Activated CD4-positive, alpha-beta T cell treated with anti-CD3 and anti-CD28 coated beads, Interleukin-2, amount 10 ng/mL, durations not matched to agents 7 days and 5 days (primary cell): ENCODE measurements at regions not wholly inside any gene's neighbourhood (a gene's known extent, or its start where the extent isn't known, plus 50 kb on each side); places are given as distances from the start of the nearest gene placed in this dataset.

Experiments used
- CTCF ChIA-PET: fragments of 350-600 bp; sonication (Branson Sonifier 250); formaldehyde crosslinking; loops from one replicate; lab custom pipeline; 2021; ENCODE audit warnings: antibody characterized with exemption; lab: Charles Lee
- POLR2A ChIA-PET: fragments of 350-600 bp; sonication (Branson Sonifier 250); formaldehyde crosslinking; loops from one replicate; lab custom pipeline; 2021; ENCODE audit warnings: antibody characterized with exemption; lab: Charles Lee
- DNase-seq: peaks from one replicate; pipeline ENCODE4 v3.0.0-alpha.2; 2020
- H3K27ac Mint-ChIP-seq: one replicate; pipeline ENCODE4 v1.8.0; 2021; ENCODE audit warnings: mild to moderate bottlenecking, moderate library complexity, mixed read lengths
- H3K27me3 Mint-ChIP-seq: one replicate; pipeline ENCODE4 v1.8.0; 2021; ENCODE audit warnings: mixed read lengths
- H3K36me3 Mint-ChIP-seq: one replicate; pipeline ENCODE4 v1.8.0; 2021; ENCODE audit warnings: low read depth, mixed read lengths
- H3K4me1 Mint-ChIP-seq: one replicate; pipeline ENCODE4 v1.8.0; 2021; ENCODE audit warnings: mixed read lengths
- H3K4me3 Mint-ChIP-seq: one replicate; pipeline ENCODE4 v1.8.0; 2021; ENCODE audit warnings: mild to moderate bottlenecking, moderate library complexity, mixed read lengths
- H3K9me3 Mint-ChIP-seq: one replicate; pipeline ENCODE4 v1.8.0; 2021; ENCODE audit warnings: mixed read lengths

GRCh38 chr3:144455841-144456440 is 484.3 kb downstream of the DIPK2A start:
- no peaks in the 10 kb centered on the region for H3K27me3 Mint-ChIP-seq
- no peaks in the 10 kb centered on the region for H3K9me3 Mint-ChIP-seq
- POLR2A ChIA-PET, result no interaction called here
- H3K36me3 Mint-ChIP-seq, result no peaks in the 10 kb centered on the region
- H3K4me3 Mint-ChIP-seq, result no peak overlapping the region
- H3K4me1 Mint-ChIP-seq, result no peaks in the 10 kb centered on the region
- CTCF ChIA-PET, result no interaction called here
- DNase-seq, result no peak
- no peak overlapping the region for H3K27ac Mint-ChIP-seq

GRCh38 chr3:144457758-144458157 is 486.1 kb downstream of the DIPK2A start:
- Mint-ChIP-seq H3K36me3 (no peaks in the 10 kb centered on the region), H3K9me3 (no peaks in the 10 kb centered on the region), H3K4me3 (no peak overlapping the region), H3K27ac (no peak overlapping the region), H3K27me3 (no peaks in the 10 kb centered on the region), H3K4me1 (no peaks in the 10 kb centered on the region)
- ChIA-PET CTCF (no interaction called here), POLR2A (no interaction called here)
- no peak for DNase-seq

- POLR2A ChIA-PET, result no interaction called here
These were observed 486.7 kb downstream of the DIPK2A start for GRCh38 chr3:144458283-144458682.

GRCh38 chr3:144462337-144462736 is 490.7 kb downstream of the DIPK2A start:
- no peaks in the 10 kb centered on the region for H3K9me3 Mint-ChIP-seq
- CTCF ChIA-PET, result no interaction called here
- POLR2A ChIA-PET, result no interaction called here
- no peaks in the 10 kb centered on the region for H3K27me3 Mint-ChIP-seq
- H3K36me3 Mint-ChIP-seq, result no peaks in the 10 kb centered on the region
- no peak overlapping the region for H3K4me3 Mint-ChIP-seq
- H3K27ac Mint-ChIP-seq, result no peak overlapping the region
- no peak for DNase-seq
- H3K4me1 Mint-ChIP-seq, result no peaks in the 10 kb centered on the region

More at GRCh38 chr3:144458283-144458682, 486.7 kb downstream of the DIPK2A start:
- Mint-ChIP-seq H3K27ac (no peak overlapping the region), H3K4me3 (no peak overlapping the region), H3K27me3 (no peaks in the 10 kb centered on the region), H3K4me1 (no peaks in the 10 kb centered on the region), H3K36me3 (no peaks in the 10 kb centered on the region), H3K9me3 (no peaks in the 10 kb centered on the region)
- DNase-seq, result no peak
- CTCF ChIA-PET, result no interaction called here

- POLR2A ChIA-PET, result no interaction called here
- Mint-ChIP-seq H3K27me3 (no peaks in the 10 kb centered on the region), H3K27ac (no peak overlapping the region), H3K9me3 (no peaks in the 10 kb centered on the region), H3K36me3 (no peaks in the 10 kb centered on the region), H3K4me3 (no peak overlapping the region), H3K4me1 (no peaks in the 10 kb centered on the region)
- DNase-seq, result no peak
- CTCF ChIA-PET, result no interaction called here
These were observed 492.3 kb downstream of the DIPK2A start for GRCh38 chr3:144463911-144464310.

GRCh38 chr3:144466114-144466513 is 494.5 kb downstream of the DIPK2A start:
- CTCF ChIA-PET, result no interaction called here
- no peaks in the 10 kb centered on the region for H3K4me1 Mint-ChIP-seq

GRCh38 chr3:144466540-144466939 is 494.9 kb downstream of the DIPK2A start:
- no peaks in the 10 kb centered on the region for H3K36me3 Mint-ChIP-seq
- no peaks in the 10 kb centered on the region for H3K9me3 Mint-ChIP-seq
- POLR2A ChIA-PET, result no interaction called here
- no peak overlapping the region for H3K4me3 Mint-ChIP-seq
- DNase-seq, result no peak
- CTCF ChIA-PET, result no interaction called here
- no peak overlapping the region for H3K27ac Mint-ChIP-seq
- H3K27me3 Mint-ChIP-seq, result no peaks in the 10 kb centered on the region
- H3K4me1 Mint-ChIP-seq, result no peaks in the 10 kb centered on the region

More at GRCh38 chr3:144466114-144466513, 494.5 kb downstream of the DIPK2A start:
- H3K27ac Mint-ChIP-seq, result no peak overlapping the region
- POLR2A ChIA-PET, result no interaction called here
- no peaks in the 10 kb centered on the region for H3K27me3 Mint-ChIP-seq
- no peaks in the 10 kb centered on the region for H3K9me3 Mint-ChIP-seq
- no peak for DNase-seq
- H3K36me3 Mint-ChIP-seq, result no peaks in the 10 kb centered on the region
- H3K4me3 Mint-ChIP-seq, result no peak overlapping the region

GRCh38 chr3:144470666-144471065 is 499.0 kb downstream of the DIPK2A start:
- ChIA-PET CTCF (no interaction called here), POLR2A (no interaction called here)
- Mint-ChIP-seq H3K4me1 (no peaks in the 10 kb centered on the region), H3K27ac (no peak overlapping the region), H3K9me3 (no peaks in the 10 kb centered on the region), H3K4me3 (no peak overlapping the region), H3K36me3 (no peaks in the 10 kb centered on the region), H3K27me3 (no peaks in the 10 kb centered on the region)
- DNase-seq, result no peak

- H3K9me3 Mint-ChIP-seq, result no peaks in the 10 kb centered on the region
- H3K4me1 Mint-ChIP-seq, result no peaks in the 10 kb centered on the region
- ChIA-PET POLR2A (no interaction called here), CTCF (no interaction called here)
- no peaks in the 10 kb centered on the region for H3K36me3 Mint-ChIP-seq
- no peak overlapping the region for H3K27ac Mint-ChIP-seq
- DNase-seq, result no peak
- H3K4me3 Mint-ChIP-seq, result no peak overlapping the region
- H3K27me3 Mint-ChIP-seq, result no peaks in the 10 kb centered on the region
These were observed 506.0 kb downstream of the DIPK2A start for GRCh38 chr3:144477593-144477992.

GRCh38 chr3:144480416-144480919 is 508.8 kb downstream of the DIPK2A start:
- no peak for DNase-seq
- no peak overlapping the region for H3K27ac Mint-ChIP-seq
- H3K4me1 Mint-ChIP-seq, result no peaks in the 10 kb centered on the region
- H3K9me3 Mint-ChIP-seq, result no peaks in the 10 kb centered on the region
- H3K4me3 Mint-ChIP-seq, result no peak overlapping the region
- no peaks in the 10 kb centered on the region for H3K36me3 Mint-ChIP-seq
- ChIA-PET CTCF (interaction anchor here (0.9 kb wide), 1 partner anchor 71 kb away, joined by 3 read pairs; no protein-coding TSS in a partner anchor), POLR2A (no interaction called here)
- no peaks in the 10 kb centered on the region for H3K27me3 Mint-ChIP-seq

GRCh38 chr3:144482876-144483275 is 511.3 kb downstream of the DIPK2A start:
- H3K36me3 Mint-ChIP-seq, result no peaks in the 10 kb centered on the region
- H3K27me3 Mint-ChIP-seq, result no peaks in the 10 kb centered on the region
- H3K9me3 Mint-ChIP-seq, result no peaks in the 10 kb centered on the region
- no peak overlapping the region for H3K27ac Mint-ChIP-seq
- ChIA-PET POLR2A (no interaction called here), CTCF (no interaction called here)
- no peak overlapping the region for H3K4me3 Mint-ChIP-seq
- H3K4me1 Mint-ChIP-seq, result no peaks in the 10 kb centered on the region
- no peak for DNase-seq

GRCh38 chr3:144487011-144487410 is 515.4 kb downstream of the DIPK2A start:
- CTCF ChIA-PET, result no interaction called here
- Mint-ChIP-seq H3K36me3 (no peaks in the 10 kb centered on the region), H3K9me3 (no peaks in the 10 kb centered on the region), H3K27me3 (no peaks in the 10 kb centered on the region), H3K4me1 (no peaks in the 10 kb centered on the region), H3K27ac (no peak overlapping the region), H3K4me3 (no peak overlapping the region)
- no peak for DNase-seq
- POLR2A ChIA-PET, result no interaction called here

GRCh38 chr3:144488927-144489326 is 517.3 kb downstream of the DIPK2A start:
- CTCF ChIA-PET, result no interaction called here
- Mint-ChIP-seq H3K27me3 (no peaks in the 10 kb centered on the region), H3K4me1 (no peaks in the 10 kb centered on the region), H3K4me3 (no peak overlapping the region), H3K9me3 (no peaks in the 10 kb centered on the region), H3K27ac (no peak overlapping the region), H3K36me3 (no peaks in the 10 kb centered on the region)
- no peak for DNase-seq
- POLR2A ChIA-PET, result no interaction called here

- Mint-ChIP-seq H3K27me3 (no peaks in the 10 kb centered on the region), H3K4me3 (no peak overlapping the region), H3K9me3 (no peaks in the 10 kb centered on the region), H3K36me3 (no peaks in the 10 kb centered on the region), H3K4me1 (no peaks in the 10 kb centered on the region), H3K27ac (no peak overlapping the region)
- CTCF ChIA-PET, result no interaction called here
- no peak for DNase-seq
- POLR2A ChIA-PET, result no interaction called here
These were observed 519.7 kb downstream of the DIPK2A start for GRCh38 chr3:144491333-144491732.
